Transverse colon (tissue), 3 donors: ENCODE measurements at regions not wholly inside any gene's neighbourhood (a gene's known extent, or its start where the extent isn't known, plus 50 kb on each side); places are given as distances from the start of the nearest gene placed in this dataset.

Source experiments
- CTCF ChIP-seq, 5 experiments: fragments of 200-600 bp in 3 of 5; fragments of 450-650 bp in 2 of 5; sonication (generic) in 3 of 5; IDR thresholded peaks; 1 replicate in 2 of 5; 2 replicates in 3 of 5; pipeline ENCODE4 v1.5.1; 2016 to 2017; ENCODE audit warnings: antibody characterized with exemption in 5 of 5, inconsistent platforms in 3 of 5, mild to moderate bottlenecking in 2 of 5, moderate library complexity in 1 of 5
- POLR2A ChIP-seq: fragments of 450-650 bp; IDR thresholded peaks from one replicate; pipeline ENCODE4 v1.6.1; 2016; ENCODE audit warnings: antibody characterized with exemption, mild to moderate bottlenecking, moderate library complexity

- TF ChIP-seq CTCF (IDR thresholded peaks at IDR 0.05) (no peak), POLR2A (no peak)
Measured at GRCh38 chr12:127342861-127343260, 924.1 kb upstream of the TMEM132C start.
